Adrenal gland (tissue), 9 donors: ENCODE measurements at regions not wholly inside any gene's neighbourhood (a gene's known extent, or its start where the extent isn't known, plus 50 kb on each side); places are given as distances from the start of the nearest gene placed in this dataset.

Source experiments
- DNase-seq, 7 donors: peaks; one replicate each; pipeline ENCODE4 v3.0.0-alpha.2; 2019 to 2020
- H3K27ac ChIP-seq, 5 donors: fragments of 200-600 bp; sonication (generic) in 4 of 5; 1 replicate in 3 of 5; 2 replicates in 2 of 5; pipeline versions ENCODE4 v1.5.1 to v1.8.0; 2016 to 2020; ENCODE audit warnings: mild to moderate bottlenecking in 1 of 5
- H3K27me3 ChIP-seq: fragments of 200-600 bp; 2 replicates; pipeline ENCODE4 v1.8.0; 2021
- H3K36me3 ChIP-seq, 2 donors: fragments of 200-600 bp; replicated peaks in 1 of 2; 1 replicate in 1 of 2; 2 replicates in 1 of 2; pipeline versions ENCODE4 v1.5.1 to v1.8.0; 2018 to 2022
- H3K4me1 ChIP-seq, 2 donors: fragments of 200-600 bp; replicated peaks in 1 of 2; 1 replicate in 1 of 2; 2 replicates in 1 of 2; pipeline versions ENCODE4 v1.5.1 to v1.8.0; 2018 to 2021
- H3K4me3 ChIP-seq, 4 donors: fragments of 200-600 bp; sonication (generic) in 3 of 4; one replicate each; pipeline ENCODE4 v1.5.1; 2016 to 2018
- H3K9me3 ChIP-seq, 3 donors: fragments of 200-600 bp; sonication (generic) in 1 of 3; replicated peaks in 1 of 3; 1 replicate in 2 of 3; 2 replicates in 1 of 3; pipeline versions ENCODE4 v1.5.1 to v1.8.0; 2016 to 2021
- CTCF ChIP-seq, 6 experiments: fragments of 450-650 bp in 4 of 6; fragments of 200-600 bp in 2 of 6; sonication (generic) in 1 of 6; IDR thresholded peaks; 1 replicate in 5 of 6; 2 replicates in 1 of 6; pipeline versions ENCODE4 v1.5.1 to v1.8.0; 2016 to 2021; ENCODE audit warnings: antibody characterized with exemption in 6 of 6, mild to moderate bottlenecking in 2 of 6, moderate library complexity in 1 of 6
- POLR2A ChIP-seq, 2 donors: fragments of 450-650 bp; IDR thresholded peaks; one replicate each; pipeline ENCODE4 v1.6.1; 2017; ENCODE audit warnings: antibody characterized with exemption in 2 of 2, mild to moderate bottlenecking in 2 of 2, moderate library complexity in 1 of 2
- WGBS, 4 donors: extraction: QIAGEN DNeasy Blood & Tissue Kit in 2 of 4; methylation state at CpG; one replicate each; pipeline versions ENCODE4 v1.1.5 to v1.1.7; 2013 to 2017; 5-methylcytosine and 5-hydroxymethylcytosine counted together
- intact Hi-C, 2 donors: fragments of 100-400 bp; cut with DNase I; formaldehyde crosslinking; loops; one replicate each; pipeline versions ENCODE4 v1.14.1 to v1.15.0; 2022 to 2023
- microRNA counts, 2 donors: library from miRNA; unstranded; fragments of <30 nt; microRNA quantifications; one replicate each; lab custom pipeline; 2016
- microRNA-seq, 3 donors: library from miRNA; unstranded; fragments of <30 nt; microRNA quantifications; one replicate each; pipeline ENCODE4, GENCODE V29; 2017 to 2020
- small RNA-seq, 2 donors: library from RNA; depleted of rRNA; stranded (forward); fragments of <200 nt; gene quantifications; one replicate each; pipeline ENCODE3, GENCODE V24; 2016
- donor health status: healthy with polysubstance abuse.
- donor health status: Bipolar disorder and iron deficiency.
- donor health status: DM: yes; HTN: yes; CAD: no.
- donor health status: DM: no; HTN: no; CAD: no.
- donor health status: DM: no; HTN: no; CAD: no.

GRCh38 chrX:45261471-45261870 is 60.8 kb upstream of the DIPK2B start:
- WGBS, 4 donors = 74 to 100% (median 82%) methylated on average over 1 of the region's 1 CpG

DNA sequence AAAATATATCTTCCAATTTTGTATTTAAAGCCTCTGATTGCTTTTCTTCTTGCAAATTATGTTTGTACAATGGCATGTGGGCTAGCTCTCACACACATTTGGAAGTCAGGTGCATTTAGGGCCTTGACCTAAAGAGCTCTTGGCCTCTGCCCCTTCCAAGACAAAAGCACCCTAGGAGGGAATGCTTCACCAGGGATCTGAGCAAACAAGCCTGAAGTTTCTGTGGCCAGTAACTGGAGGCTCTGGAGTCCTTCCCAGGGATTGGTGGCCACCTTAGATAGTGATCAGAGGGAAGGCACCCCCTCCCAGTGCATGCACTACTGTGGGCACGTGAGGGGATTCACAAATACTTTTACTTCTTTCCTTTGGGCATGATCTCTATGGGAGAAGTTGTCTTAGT is 60.3 kb upstream of the DIPK2B start:
- intact Hi-C loops = no loop called here
- no peak for TF ChIP-seq CTCF (IDR thresholded peaks at IDR 0.05)

More at GRCh38 chrX:45261471-45261870, 60.8 kb upstream of the DIPK2B start:
- H3K4me1 ChIP-seq = no peaks in the 10 kb centered on the region
- DNase-seq = no peak
- H3K4me3 ChIP-seq = no peak overlapping the region
- no peak for TF ChIP-seq POLR2A (IDR thresholded peaks at IDR 0.05)
- TF ChIP-seq CTCF (IDR thresholded peaks at IDR 0.05) = no peak
- intact Hi-C loops = no loop called here
- no peak overlapping the region for H3K27ac ChIP-seq
- no peaks in the 10 kb centered on the region for H3K9me3 ChIP-seq
- peaks cover 14% of the 10 kb centered on the region for H3K27me3 ChIP-seq
- H3K36me3 ChIP-seq = no peaks in the 10 kb centered on the region

DNA sequence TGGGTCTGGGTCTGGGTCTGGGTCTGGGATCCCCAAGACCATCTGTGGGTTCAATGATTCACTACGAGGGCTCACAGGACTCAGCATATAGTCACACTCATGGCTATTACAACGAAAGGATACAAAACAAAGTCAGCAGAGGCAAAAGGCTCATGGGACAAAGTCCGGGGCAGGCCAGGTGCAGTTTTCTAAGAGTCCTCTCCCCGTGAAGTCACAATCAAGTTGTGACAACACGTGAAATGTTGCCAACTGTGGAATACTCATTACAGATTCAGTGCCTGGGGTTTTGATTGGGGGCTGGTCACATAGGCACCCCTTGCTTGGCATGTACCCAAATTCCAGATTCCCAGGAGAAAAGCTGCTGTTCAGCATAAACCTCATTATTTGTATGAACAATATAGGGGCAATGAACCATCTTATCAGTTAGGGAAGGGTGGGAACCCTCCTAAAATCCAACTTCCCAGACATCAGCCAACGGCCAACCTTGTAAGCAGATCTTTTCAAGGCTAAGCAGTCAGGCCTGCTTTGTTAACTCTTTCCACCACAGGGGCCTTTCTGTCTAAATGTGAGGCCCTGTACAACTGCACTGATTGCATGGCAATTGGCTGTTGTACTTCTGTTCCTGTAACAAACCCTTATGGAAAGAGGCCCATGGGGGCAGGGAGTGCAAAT is 58.2 kb upstream of the DIPK2B start:
- Histone ChIP-seq H3K4me3 (no peak overlapping the region), H3K4me1 (no peaks in the 10 kb centered on the region), H3K9me3 (no peaks in the 10 kb centered on the region), H3K36me3 (no peaks in the 10 kb centered on the region), H3K27ac (no peak overlapping the region), H3K27me3 (peaks cover 7% of the 10 kb centered on the region)
- DNase-seq = no peak
- intact Hi-C loops = no loop called here
- no peak for TF ChIP-seq CTCF (IDR thresholded peaks at IDR 0.05)
- TF ChIP-seq POLR2A (IDR thresholded peaks at IDR 0.05) = no peak
- 65 to 76% (median 71%) methylated on average over 4 to 6 of the region's 6 CpGs for WGBS, 4 donors

More for the DNA sequence above, 60.3 kb upstream of the DIPK2B start:
- Histone ChIP-seq H3K27ac (no peak overlapping the region), H3K36me3 (no peaks in the 10 kb centered on the region), H3K4me1 (no peaks in the 10 kb centered on the region), H3K27me3 (peaks cover 11% of the 10 kb centered on the region), H3K9me3 (no peaks in the 10 kb centered on the region), H3K4me3 (no peak overlapping the region)
- WGBS, 4 donors = 38 to 90% (median 77%) methylated on average over 1 of the region's 1 CpG; no CpG with 5 or more reads in 1 of the 4 donors
- no peak for DNase-seq

MicroRNAs encoded in the stretch of these regions (microRNA counts, 767-probe panel; counts per million panel counts)
- microRNA hsa-miR-221-3p (lab: Ali Mortazavi, UCI) = 2,286 to 2,809 counts per million in 2 donors
- 4,409 to 4,544 counts per million in 2 donors for microRNA hsa-miR-222-3p (lab: Ali Mortazavi, UCI)

Small RNA genes in the stretch of these regions (microRNA-seq; reads per million reads assigned to microRNA genes)
- 1,485 to 2,805 (median 2,234) reads per million in 3 donors for gene MIR221
- 382 to 817 (median 384) reads per million in 3 donors for gene MIR222

Small RNA genes in the stretch of these regions (small RNA-seq; reads per million reads assigned to genes)
- gene MIR221 (36.7 to 71.2 reads per million in 2 donors), gene MIR222 (81.6 to 134 reads per million in 2 donors), gene RF00017 (0 reads per million in 2 donors), gene RF00591 (0 reads per million in 2 donors)
